ENCODE measurements at regions not wholly inside any gene's neighbourhood (a gene's known extent, or its start where the extent isn't known, plus 50 kb on each side); places are given as distances from the start of the nearest gene placed in this dataset.

DNA sequence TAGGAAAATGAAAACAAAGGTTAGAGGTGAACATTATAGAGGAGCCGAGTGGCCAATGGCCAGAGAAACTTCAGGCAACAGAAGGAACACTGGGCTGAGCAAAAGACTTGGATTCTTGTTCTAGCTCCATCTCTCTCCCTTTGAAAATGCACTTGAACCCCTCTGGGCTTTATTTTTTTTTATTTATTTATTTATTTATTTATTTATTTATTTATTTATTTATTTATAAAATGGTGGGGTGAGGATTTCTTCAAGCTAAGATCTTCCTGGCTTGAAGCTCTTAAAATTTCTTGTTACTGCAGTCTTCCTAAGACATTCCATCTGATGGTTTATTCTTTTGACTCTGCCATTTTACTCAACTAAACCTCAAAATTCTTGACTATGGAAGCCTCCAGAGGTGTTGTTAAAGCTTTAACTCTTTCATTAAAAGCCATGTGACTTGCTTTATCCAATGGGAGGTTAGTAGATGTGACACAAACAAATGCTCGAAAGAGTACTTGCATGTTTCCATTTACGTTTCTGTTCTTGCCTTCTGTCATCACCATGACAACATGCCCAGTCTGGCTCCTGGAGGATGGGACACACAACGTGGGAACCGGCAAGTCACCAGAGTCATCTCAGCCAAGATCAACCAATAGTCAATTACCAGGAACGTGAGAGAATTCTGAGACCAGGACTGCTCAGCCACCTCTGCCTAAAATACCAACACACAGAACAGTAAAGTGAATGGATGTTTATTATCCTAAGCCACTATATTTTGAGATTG lies 325.2 kb upstream of the CTNNB1 start:
- whole genome bisulfite sequencing (ENCODE audit: insufficient coverage), result 94% methylated on average over 2 of the region's 6 CpGs
- no peaks in the 10 kb centered on the region for H3K9me3 ChIP-seq (replicated peaks; ENCODE audit: control insufficient read depth, low read depth, low read length)

DNA sequence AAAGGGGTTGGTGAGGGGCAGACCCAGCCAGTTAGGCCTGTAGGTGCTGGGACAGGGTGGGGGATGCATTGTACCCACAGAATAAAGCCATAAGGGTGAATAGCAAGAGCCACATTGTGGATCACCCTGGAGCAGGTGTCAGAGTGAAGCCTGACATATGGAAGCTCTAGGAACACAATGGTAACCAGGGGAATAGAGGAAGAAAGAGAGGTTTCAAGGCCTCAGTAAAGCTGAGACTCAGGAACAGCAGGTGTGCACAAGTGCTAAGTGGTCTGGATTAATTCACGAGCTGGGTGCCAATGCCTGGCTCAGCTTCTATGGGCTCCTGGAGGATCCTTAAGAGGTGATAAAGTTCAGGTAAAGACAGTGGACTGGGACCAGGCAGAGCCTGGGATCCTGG lies 323.7 kb upstream of the CTNNB1 start:
- no peaks in the 10 kb centered on the region for H3K36me3 ChIP-seq (ENCODE audit: control insufficient read depth, insufficient read depth, low read length)
- DNase-seq, result no peak
- no peaks in the 10 kb centered on the region for H3K9me3 ChIP-seq (replicated peaks; ENCODE audit: control insufficient read depth, low read depth, low read length)
- H3K27ac ChIP-seq (ENCODE audit: low read length), result no peak overlapping the region
- H3K4me3 ChIP-seq (ENCODE audit: low read length), result no peak overlapping the region
- peaks cover 56% of the 10 kb centered on the region for H3K4me1 ChIP-seq (ENCODE audit: control insufficient read depth, insufficient read depth, low read length)
- H3K27me3 ChIP-seq (ENCODE audit: control insufficient read depth, insufficient read depth, low read length), result no peaks in the 10 kb centered on the region
- no CpG with 5 or more reads among the region's 1 CpG for WGBS (ENCODE audit: insufficient coverage)

More for the DNA sequence above, 325.2 kb upstream of the CTNNB1 start:
- H3K27ac ChIP-seq (ENCODE audit: low read length), result no peak overlapping the region
- no peaks in the 10 kb centered on the region for H3K36me3 ChIP-seq (ENCODE audit: control insufficient read depth, insufficient read depth, low read length)
- peaks cover 65% of the 10 kb centered on the region for H3K4me1 ChIP-seq (ENCODE audit: control insufficient read depth, insufficient read depth, low read length)
- no peaks in the 10 kb centered on the region for H3K27me3 ChIP-seq (ENCODE audit: control insufficient read depth, insufficient read depth, low read length)
- H3K4me3 ChIP-seq (ENCODE audit: low read length), result no peak overlapping the region
- DNase-seq, result no peak

DNA sequence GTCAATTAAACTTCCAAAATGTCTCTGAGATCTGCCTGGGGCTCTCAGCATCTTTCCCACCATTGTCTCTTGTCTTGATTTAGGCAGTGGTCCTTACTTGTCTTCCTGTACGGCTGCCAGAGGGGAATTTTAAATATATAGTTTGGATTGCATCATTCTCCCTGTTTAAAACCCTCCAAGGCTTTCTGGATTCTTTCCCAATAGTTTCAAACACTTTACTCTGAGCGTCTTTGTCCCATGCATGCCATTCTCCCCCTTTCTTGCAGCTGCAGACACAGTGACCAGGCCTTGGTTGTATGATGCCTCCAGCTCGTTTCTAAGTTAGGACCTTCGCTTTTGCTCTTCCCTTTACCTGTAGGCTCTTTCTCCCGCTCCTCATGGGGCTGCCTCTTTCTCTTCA lies 323.3 kb upstream of the CTNNB1 start:
- Histone ChIP-seq H3K27ac (ENCODE audit: low read length) (no peak overlapping the region), H3K36me3 (ENCODE audit: control insufficient read depth, insufficient read depth, low read length) (no peaks in the 10 kb centered on the region), H3K27me3 (ENCODE audit: control insufficient read depth, insufficient read depth, low read length) (no peaks in the 10 kb centered on the region), H3K9me3 (replicated peaks; ENCODE audit: control insufficient read depth, low read depth, low read length) (no peaks in the 10 kb centered on the region), H3K4me1 (ENCODE audit: control insufficient read depth, insufficient read depth, low read length) (peaks cover 52% of the 10 kb centered on the region), H3K4me3 (ENCODE audit: low read length) (no peak overlapping the region)
- no peak for DNase-seq
- WGBS (ENCODE audit: insufficient coverage), result 75% methylated on average over 4 of the region's 5 CpGs

DNA sequence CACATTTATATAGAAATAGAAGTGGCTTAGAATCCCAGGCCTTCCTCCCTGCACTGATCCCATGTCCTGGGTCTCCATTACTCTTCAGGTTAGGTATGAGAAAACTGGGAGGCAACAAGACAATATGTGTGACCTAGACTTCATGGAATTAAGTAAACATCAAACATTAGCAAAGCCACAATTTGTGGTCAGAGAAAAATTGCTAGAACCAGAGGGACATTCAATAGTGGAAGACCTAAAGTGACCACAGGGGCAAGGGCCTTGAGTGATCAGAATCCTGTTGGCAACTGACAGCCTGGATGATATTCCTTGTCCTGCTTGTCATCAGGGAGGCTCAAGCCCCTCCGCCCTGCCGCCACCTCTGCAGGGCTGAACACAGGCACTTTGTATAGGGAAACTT lies 322.8 kb upstream of the CTNNB1 start:
- Histone ChIP-seq H3K9me3 (replicated peaks; ENCODE audit: control insufficient read depth, low read depth, low read length) (no peaks in the 10 kb centered on the region), H3K4me1 (ENCODE audit: control insufficient read depth, insufficient read depth, low read length) (peaks cover 48% of the 10 kb centered on the region), H3K27ac (ENCODE audit: low read length) (no peak overlapping the region), H3K36me3 (ENCODE audit: control insufficient read depth, insufficient read depth, low read length) (no peaks in the 10 kb centered on the region), H3K27me3 (ENCODE audit: control insufficient read depth, insufficient read depth, low read length) (no peaks in the 10 kb centered on the region), H3K4me3 (ENCODE audit: low read length) (no peak overlapping the region)
- WGBS (ENCODE audit: insufficient coverage), result 79% methylated on average over 2 of the region's 2 CpGs
- DNase-seq, result no peak

DNA sequence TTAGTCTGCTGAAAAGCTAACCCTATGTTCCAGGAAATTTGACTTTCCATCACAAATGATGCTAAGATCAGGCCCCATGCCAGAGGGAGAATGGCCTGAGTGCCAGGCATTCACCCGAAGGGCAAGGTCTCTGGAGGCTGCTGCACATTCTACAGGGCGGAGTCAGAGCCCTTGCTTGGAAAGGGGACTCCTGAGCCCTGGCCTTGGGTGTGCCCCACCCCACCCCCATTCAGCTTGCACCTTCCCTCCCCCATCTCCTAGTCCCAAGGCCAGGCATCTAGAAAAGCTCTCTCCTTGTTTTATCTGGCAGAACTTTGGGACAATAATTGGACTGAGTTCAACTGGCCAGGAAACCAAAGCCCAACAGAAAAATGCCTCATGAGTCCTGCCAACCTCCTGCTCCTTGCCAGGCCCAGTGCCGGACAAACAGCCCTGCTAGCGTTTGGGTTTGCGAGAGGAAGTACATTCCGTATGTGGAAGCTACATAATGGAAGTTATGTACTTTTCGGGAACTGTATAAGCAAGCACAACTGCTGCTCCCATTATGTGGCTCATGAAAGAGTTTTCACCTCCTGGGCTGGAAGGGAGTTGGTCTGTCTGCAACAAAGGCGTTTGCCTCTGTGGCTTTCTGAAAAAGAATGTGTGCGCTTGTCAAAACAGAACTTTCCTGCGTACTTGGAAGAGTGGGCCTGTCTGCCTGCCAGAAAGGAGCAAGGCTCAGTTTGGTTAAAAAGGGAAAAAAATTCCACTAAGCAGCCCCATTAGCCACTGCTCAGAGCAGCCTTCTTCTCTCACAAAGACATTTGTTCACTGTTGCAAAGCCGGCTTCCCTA lies 321.5 kb upstream of the CTNNB1 start:
- peak overlapping the region; percentile 43 for H3K27ac ChIP-seq (ENCODE audit: low read length)
- peaks cover 39% of the 10 kb centered on the region for H3K4me1 ChIP-seq (ENCODE audit: control insufficient read depth, insufficient read depth, low read length)
- H3K27me3 ChIP-seq (ENCODE audit: control insufficient read depth, insufficient read depth, low read length), result no peaks in the 10 kb centered on the region
- no peaks in the 10 kb centered on the region for H3K9me3 ChIP-seq (replicated peaks; ENCODE audit: control insufficient read depth, low read depth, low read length)
- no peaks in the 10 kb centered on the region for H3K36me3 ChIP-seq (ENCODE audit: control insufficient read depth, insufficient read depth, low read length)
- no peak overlapping the region for H3K4me3 ChIP-seq (ENCODE audit: low read length)
- peak; percentile 94 for DNase-seq
- WGBS (ENCODE audit: insufficient coverage), result 14% methylated on average over 5 of the region's 11 CpGs

DNA sequence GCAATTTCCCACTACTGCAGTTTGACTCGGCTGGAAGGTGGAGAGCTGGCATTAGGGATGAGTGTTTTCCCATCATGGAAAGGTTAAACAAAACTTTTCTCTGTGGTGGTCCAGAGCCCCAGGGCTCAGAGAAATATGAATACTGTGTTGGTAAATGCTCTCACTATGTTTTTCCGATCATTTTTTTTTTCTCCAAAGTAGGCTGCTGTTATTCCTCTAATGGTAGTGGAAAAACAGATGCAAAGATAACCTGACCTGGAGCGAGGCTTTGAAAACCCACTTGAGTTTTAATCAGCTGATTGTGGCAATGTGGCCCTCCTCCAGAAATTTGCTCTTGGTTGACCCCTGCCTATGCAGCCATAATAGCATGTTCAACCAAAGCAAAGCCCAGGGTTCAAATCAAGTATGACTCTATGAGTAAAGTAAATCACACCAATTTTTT lies 320.8 kb upstream of the CTNNB1 start:
- no peaks in the 10 kb centered on the region for H3K9me3 ChIP-seq (replicated peaks; ENCODE audit: control insufficient read depth, low read depth, low read length)
- peaks cover 36% of the 10 kb centered on the region for H3K4me1 ChIP-seq (ENCODE audit: control insufficient read depth, insufficient read depth, low read length)
- peak overlapping the region; percentile 43 for H3K27ac ChIP-seq (ENCODE audit: low read length)
- H3K4me3 ChIP-seq (ENCODE audit: low read length), result no peak overlapping the region
- no peaks in the 10 kb centered on the region for H3K36me3 ChIP-seq (ENCODE audit: control insufficient read depth, insufficient read depth, low read length)
- no CpG with 5 or more reads among the region's 3 CpGs for WGBS (ENCODE audit: insufficient coverage)
- no peak for DNase-seq
- H3K27me3 ChIP-seq (ENCODE audit: control insufficient read depth, insufficient read depth, low read length), result no peaks in the 10 kb centered on the region

DNA sequence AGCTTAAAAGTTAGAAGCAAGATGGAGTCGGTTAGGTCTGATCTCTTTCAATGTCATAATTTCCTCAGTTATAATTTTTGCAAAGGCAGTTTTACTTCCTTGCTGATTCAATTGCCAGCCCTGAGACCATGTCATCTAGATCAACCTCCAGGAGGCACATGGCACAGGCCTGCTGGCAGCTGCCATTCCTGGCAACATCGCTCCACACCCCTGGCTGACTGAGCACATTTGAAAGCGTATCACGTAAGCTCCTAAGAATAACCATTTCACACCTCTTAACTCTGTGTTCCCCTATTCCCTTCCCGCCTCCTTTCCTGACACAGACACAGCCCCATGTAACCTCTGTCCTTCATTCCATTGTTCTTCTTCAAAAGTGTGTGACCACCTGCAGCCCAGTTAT lies 313.9 kb upstream of the CTNNB1 start:
- H3K4me3 ChIP-seq (ENCODE audit: low read length), result no peak overlapping the region
- no peak overlapping the region for H3K27ac ChIP-seq (ENCODE audit: low read length)
- H3K4me1 ChIP-seq (ENCODE audit: control insufficient read depth, insufficient read depth, low read length), result peaks cover 20% of the 10 kb centered on the region
- no peaks in the 10 kb centered on the region for H3K36me3 ChIP-seq (ENCODE audit: control insufficient read depth, insufficient read depth, low read length)
- 63% methylated on average over 3 of the region's 5 CpGs for WGBS (ENCODE audit: insufficient coverage)
- DNase-seq, result peak; percentile 52
- H3K9me3 ChIP-seq (replicated peaks; ENCODE audit: control insufficient read depth, low read depth, low read length), result no peaks in the 10 kb centered on the region
- H3K27me3 ChIP-seq (ENCODE audit: control insufficient read depth, insufficient read depth, low read length), result no peaks in the 10 kb centered on the region

DNA sequence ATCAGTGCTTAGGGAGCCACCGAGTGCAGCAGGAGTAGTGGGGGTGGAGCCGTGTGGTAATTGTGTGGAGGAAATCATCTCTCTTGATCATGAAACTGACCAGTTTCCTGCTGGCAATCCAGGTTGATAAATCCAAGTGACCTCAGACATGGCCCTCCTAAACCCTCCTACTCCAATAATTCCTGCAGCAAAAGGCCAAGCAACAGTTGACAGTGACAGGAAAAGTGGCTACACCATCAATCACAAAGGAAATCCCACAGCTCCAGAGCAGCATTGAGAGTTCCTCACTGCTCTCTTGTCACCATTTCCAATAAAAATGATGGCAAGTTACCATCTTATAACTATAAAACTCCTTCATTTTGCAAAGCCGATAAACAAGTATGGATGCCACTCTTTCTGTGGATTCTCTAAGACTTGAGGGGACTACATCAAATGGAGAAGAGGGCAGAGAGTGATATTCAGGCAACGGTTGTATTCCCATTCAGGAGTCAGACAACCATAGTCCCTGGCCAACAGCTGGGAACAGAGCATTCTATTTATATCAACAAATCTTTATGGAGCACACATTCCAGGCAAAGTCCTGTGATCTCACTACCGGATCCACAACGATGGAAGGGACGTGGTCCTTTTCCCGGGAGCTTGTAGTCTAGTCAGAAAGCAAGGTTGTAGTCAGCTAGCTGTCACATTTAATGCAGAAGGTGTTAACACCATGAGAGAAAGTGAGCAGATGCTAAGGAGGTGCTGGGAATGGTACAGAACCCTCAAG lies 312.5 kb upstream of the CTNNB1 start:
- no peaks in the 10 kb centered on the region for H3K27me3 ChIP-seq (ENCODE audit: control insufficient read depth, insufficient read depth, low read length)
- H3K4me3 ChIP-seq (ENCODE audit: low read length), result no peak overlapping the region
- H3K36me3 ChIP-seq (ENCODE audit: control insufficient read depth, insufficient read depth, low read length), result no peaks in the 10 kb centered on the region
- no peak overlapping the region for H3K27ac ChIP-seq (ENCODE audit: low read length)
- H3K9me3 ChIP-seq (replicated peaks; ENCODE audit: control insufficient read depth, low read depth, low read length), result no peaks in the 10 kb centered on the region
- peaks cover 20% of the 10 kb centered on the region for H3K4me1 ChIP-seq (ENCODE audit: control insufficient read depth, insufficient read depth, low read length)
- 67% methylated on average over 3 of the region's 8 CpGs for WGBS (ENCODE audit: insufficient coverage)
- peak; percentile 44 for DNase-seq

DNA sequence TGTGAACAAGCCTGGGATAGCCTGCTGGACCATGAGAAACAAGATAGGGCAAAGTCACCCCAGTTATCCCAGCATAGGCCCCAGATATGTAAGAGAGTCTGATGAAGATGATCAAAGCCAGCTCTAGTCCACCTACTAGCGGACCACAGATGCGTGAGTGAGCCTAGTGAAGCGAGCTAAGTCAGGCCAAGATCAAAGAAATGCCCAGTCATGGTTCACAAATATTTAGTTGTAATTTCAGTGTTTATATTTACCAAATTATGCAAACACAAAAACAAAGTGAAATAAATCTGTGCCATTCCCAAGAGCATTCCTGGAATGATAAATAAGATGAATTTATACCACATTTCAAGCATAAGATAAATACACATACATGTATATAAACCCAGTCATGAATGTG lies 308.1 kb upstream of the CTNNB1 start:
- Histone ChIP-seq H3K4me1 (ENCODE audit: control insufficient read depth, insufficient read depth, low read length) (peaks cover 12% of the 10 kb centered on the region), H3K36me3 (ENCODE audit: control insufficient read depth, insufficient read depth, low read length) (no peaks in the 10 kb centered on the region), H3K9me3 (replicated peaks; ENCODE audit: control insufficient read depth, low read depth, low read length) (no peaks in the 10 kb centered on the region), H3K27ac (ENCODE audit: low read length) (no peak overlapping the region), H3K27me3 (ENCODE audit: control insufficient read depth, insufficient read depth, low read length) (no peaks in the 10 kb centered on the region), H3K4me3 (ENCODE audit: low read length) (no peak overlapping the region)
- no peak for DNase-seq
- no CpG with 5 or more reads among the region's 3 CpGs for WGBS (ENCODE audit: insufficient coverage)

DNA sequence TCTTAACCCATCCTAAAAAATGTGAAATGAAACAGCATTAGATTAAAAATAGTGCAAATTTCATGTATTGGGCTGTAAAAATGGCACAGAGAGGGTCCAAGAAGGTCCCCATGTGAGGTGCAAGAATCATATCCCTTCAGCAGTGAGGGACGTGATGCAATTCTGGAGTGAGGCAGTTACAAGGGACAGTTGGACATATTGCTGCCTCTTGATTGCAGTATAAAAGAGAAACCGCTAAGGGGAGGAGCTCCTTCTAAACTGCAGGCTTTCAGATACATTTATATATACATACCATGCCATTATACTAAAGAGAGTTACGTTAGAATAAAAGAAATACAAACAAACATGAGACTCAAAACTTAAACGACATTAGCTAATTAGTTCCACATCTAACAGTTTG lies 304.2 kb upstream of the CTNNB1 start:
- Histone ChIP-seq H3K9me3 (replicated peaks; ENCODE audit: control insufficient read depth, low read depth, low read length) (no peaks in the 10 kb centered on the region), H3K27me3 (ENCODE audit: control insufficient read depth, insufficient read depth, low read length) (no peaks in the 10 kb centered on the region), H3K36me3 (ENCODE audit: control insufficient read depth, insufficient read depth, low read length) (no peaks in the 10 kb centered on the region), H3K4me1 (ENCODE audit: control insufficient read depth, insufficient read depth, low read length) (no peaks in the 10 kb centered on the region), H3K4me3 (ENCODE audit: low read length) (no peak overlapping the region), H3K27ac (ENCODE audit: low read length) (no peak overlapping the region)
- 29% methylated on average over 1 of the region's 4 CpGs for WGBS (ENCODE audit: insufficient coverage)
- no peak for DNase-seq

Data from muscle of leg (tissue), 3 donors.